Myocyte (in vitro differentiated cells): ENCODE measurements at regions not wholly inside any gene's neighbourhood (a gene's known extent, or its start where the extent isn't known, plus 50 kb on each side); places are given as distances from the start of the nearest gene placed in this dataset.
"Not testable (repeated sequence)": the region's sequence is repeated elsewhere in the genome, so short reads cannot be mapped to it uniquely, and the experiment has no call there.

ENCODE experiments used
- DNase-seq: peaks from one replicate; pipeline ENCODE4 v3.0.0-alpha.2; 2012; ENCODE audit warnings: low read depth

- no peak for DNase-seq
These were observed 248.8 kb downstream of the MRPS30 start for GRCh38 chr5:45057564-45057963.

GRCh38 chr5:45060724-45061123, 252.0 kb downstream of the MRPS30 start:
- DNase-seq: no peak

GRCh38 chr5:45062044-45062443, 253.3 kb downstream of the MRPS30 start:
- no peak for DNase-seq

GRCh38 chr5:45081082-45081481, 272.3 kb downstream of the MRPS30 start:
- DNase-seq: no peak

GRCh38 chr5:45089870-45090269, 281.1 kb downstream of the MRPS30 start:
- DNase-seq: no peak

- no peak for DNase-seq
These were observed 284.6 kb downstream of the MRPS30 start for GRCh38 chr5:45093377-45093776.

GRCh38 chr5:45094876-45095440, 286.2 kb downstream of the MRPS30 start:
- no peak for DNase-seq

GRCh38 chr5:45098483-45098882, 289.7 kb downstream of the MRPS30 start:
- DNase-seq: no peak

GRCh38 chr5:45101146-45101545, 292.4 kb downstream of the MRPS30 start:
- no peak for DNase-seq

GRCh38 chr5:45105491-45105994, 296.8 kb downstream of the MRPS30 start:
- DNase-seq: no peak

- DNase-seq: no peak
These were observed 300.3 kb downstream of the MRPS30 start for GRCh38 chr5:45109062-45109461.

GRCh38 chr5:45109636-45110035, 300.9 kb downstream of the MRPS30 start:
- no peak for DNase-seq

GRCh38 chr5:45110399-45110798, 301.7 kb downstream of the MRPS30 start:
- DNase-seq: no peak

GRCh38 chr5:45113726-45114125, 305.0 kb downstream of the MRPS30 start:
- DNase-seq: no peak

- DNase-seq: no peak
These were observed 324.2 kb downstream of the MRPS30 start for GRCh38 chr5:45132972-45133371.

- DNase-seq: no peak
These were observed 354.2 kb downstream of the MRPS30 start for GRCh38 chr5:45162974-45163373.

GRCh38 chr5:45171563-45171962, 362.8 kb downstream of the MRPS30 start:
- DNase-seq: no peak

- not testable (repeated sequence) for DNase-seq
These were observed 363.9 kb downstream of the MRPS30 start for GRCh38 chr5:45172634-45173033.

- DNase-seq: no peak
These were observed 370.9 kb downstream of the MRPS30 start for GRCh38 chr5:45179686-45180085.

- no peak for DNase-seq
These were observed 380.3 kb downstream of the MRPS30 start for GRCh38 chr5:45189042-45189441.

- DNase-seq: peak; percentile 5
These were observed 380.7 kb downstream of the MRPS30 start for GRCh38 chr5:45189481-45189880.

GRCh38 chr5:45195026-45195425, 386.3 kb downstream of the MRPS30 start:
- DNase-seq: no peak
